Heart right ventricle (tissue), 16 donors: ENCODE measurements at regions not wholly inside any gene's neighbourhood (a gene's known extent, or its start where the extent isn't known, plus 50 kb on each side); places are given as distances from the start of the nearest gene placed in this dataset.

ENCODE experiments used
- ATAC-seq, 8 donors: fragments of 200-7000 bp; cut with Tn5 transposase; one replicate each; pipeline ENCODE4 v1.9.1; 2020; ENCODE audit warnings: mild to moderate bottlenecking in 8 of 8, moderate library complexity in 8 of 8, moderate number of reproducible peaks in 1 of 8
- DNase-seq, 2 donors: peaks; one replicate each; pipeline ENCODE4 v3.0.0-alpha.2; 2020
- H3K27ac ChIP-seq, 10 donors: fragments of 200-600 bp; sonication (generic) in 2 of 10; one replicate each; pipeline versions ENCODE4 v1.5.0 to v1.8.0; 2020 to 2022; ENCODE audit warnings: mild to moderate bottlenecking in 3 of 10
- H3K27me3 ChIP-seq, 7 donors: fragments of 200-600 bp; one replicate each; pipeline ENCODE4 v1.8.0; 2021 to 2022; ENCODE audit warnings: mild to moderate bottlenecking in 2 of 7
- H3K36me3 ChIP-seq, 9 donors: fragments of 200-600 bp; sonication (generic) in 1 of 9; one replicate each; pipeline versions ENCODE4 v1.5.0 to v1.8.0; 2020 to 2022; ENCODE audit warnings: mild to moderate bottlenecking in 2 of 9
- H3K4me1 ChIP-seq, 9 donors: fragments of 200-600 bp; sonication (generic) in 1 of 9; one replicate each; pipeline versions ENCODE4 v1.5.0 to v1.8.0; 2020 to 2022; ENCODE audit warnings: mild to moderate bottlenecking in 4 of 9
- H3K4me3 ChIP-seq, 10 donors: fragments of 200-600 bp; sonication (generic) in 2 of 10; one replicate each; pipeline versions ENCODE4 v1.5.0 to v1.8.0; 2020 to 2022; ENCODE audit warnings: mild to moderate bottlenecking in 7 of 10, moderate library complexity in 2 of 10
- H3K9me3 ChIP-seq, 11 donors: fragments of 200-600 bp in 10 of 11; sonication (generic) in 2 of 11; one replicate each; pipeline versions ENCODE4 v1.5.0 to v1.8.0; 2013 to 2022; ENCODE audit warnings: mild to moderate bottlenecking in 2 of 11, control low read depth in 1 of 11, moderate library complexity in 1 of 11
- WGBS, 2 donors: extraction: QIAGEN DNeasy Blood & Tissue Kit; methylation state at CpG; one replicate each; pipeline ENCODE4 v1.1.7; 2013; ENCODE audit warnings: inconsistent platforms in 1 of 2; 5-methylcytosine and 5-hydroxymethylcytosine counted together
- intact Hi-C, 10 donors: fragments of 100-400 bp; cut with DNase I; formaldehyde crosslinking; loops; one replicate each; pipeline versions ENCODE4 v1.11.1 to v1.14.2; 2022
- TF ChIP-seq, protein P1 (sequence below), 9 donors: fragments of 200-600 bp; sonication (generic) in 2 of 9; IDR thresholded peaks; one replicate each; pipeline versions ENCODE4 v1.5.0 to v1.8.0; 2021 to 2022; ENCODE audit warnings: antibody characterized with exemption in 9 of 9, mild to moderate bottlenecking in 5 of 9, moderate library complexity in 1 of 9
- donor health status: Arrhythmogenic right ventricular cardiomyopathy.
- donor health status: ischemic (EF 13 %, LVEDD 7.1; RV severe dilation, severe dysfunction).
- donor health status: healthy with polysubstance abuse.
- donor health status: DM: no; HTN: yes; CAD: no.
- donor health status: DM: no; HTN: no; CAD: no.
- donor health status: ischemic (EF 25% LVEDD 6.9; RV normal size, moderate dysfunction).
- donor health status: ischemic (EF 25% LVEDD 5.7; RV mildly dilated, moderate dysfunction).
- donor health status: healthy.
- donor health status: DM: yes; HTN: yes; CAD: no.
- donor health status: Ischemic cardiomyopathy.
- donor health status: ischemic (EF 35%, LVEDD 5.7; RV mildly dilated, moderate dysfunction).
- donor health status: nonischemic (EF 11% LVEDD 7.7; RV severe dilation, severe dysfunction).
- donor health status: DM: yes; HTN: yes; CAD: no.
- donor health status: PGD.
- donor health status: ischemic (EF 29% LVEDD 5.4; RV normal size, mild dysfunction).
- donor health status: nonischemic (EF 23%, LVEDD 6.1; RV moderate dilation, normal function).

- TF ChIP-seq, protein P1, sequence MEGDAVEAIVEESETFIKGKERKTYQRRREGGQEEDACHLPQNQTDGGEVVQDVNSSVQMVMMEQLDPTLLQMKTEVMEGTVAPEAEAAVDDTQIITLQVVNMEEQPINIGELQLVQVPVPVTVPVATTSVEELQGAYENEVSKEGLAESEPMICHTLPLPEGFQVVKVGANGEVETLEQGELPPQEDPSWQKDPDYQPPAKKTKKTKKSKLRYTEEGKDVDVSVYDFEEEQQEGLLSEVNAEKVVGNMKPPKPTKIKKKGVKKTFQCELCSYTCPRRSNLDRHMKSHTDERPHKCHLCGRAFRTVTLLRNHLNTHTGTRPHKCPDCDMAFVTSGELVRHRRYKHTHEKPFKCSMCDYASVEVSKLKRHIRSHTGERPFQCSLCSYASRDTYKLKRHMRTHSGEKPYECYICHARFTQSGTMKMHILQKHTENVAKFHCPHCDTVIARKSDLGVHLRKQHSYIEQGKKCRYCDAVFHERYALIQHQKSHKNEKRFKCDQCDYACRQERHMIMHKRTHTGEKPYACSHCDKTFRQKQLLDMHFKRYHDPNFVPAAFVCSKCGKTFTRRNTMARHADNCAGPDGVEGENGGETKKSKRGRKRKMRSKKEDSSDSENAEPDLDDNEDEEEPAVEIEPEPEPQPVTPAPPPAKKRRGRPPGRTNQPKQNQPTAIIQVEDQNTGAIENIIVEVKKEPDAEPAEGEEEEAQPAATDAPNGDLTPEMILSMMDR (IDR thresholded peaks at IDR 0.05) = no peak
- WGBS, 2 donors = 91 to 94% methylated on average over 5 of the region's 5 CpGs
- Histone ChIP-seq H3K4me3 (no peak overlapping the region), H3K9me3 (peaks cover 0 to 11% (median 0%) of the 10 kb centered on the region in 11 donors), H3K27ac (no peak overlapping the region), H3K36me3 (no peaks in the 10 kb centered on the region), H3K27me3 (no peaks in the 10 kb centered on the region), H3K4me1 (peaks cover 0 to 4% (median 0%) of the 10 kb centered on the region in 9 donors)
- DNase-seq = no peak
- ATAC-seq = no peak
- intact Hi-C loops = no loop called here
Measured at GRCh38 chr13:79874396-79875360, 393.7 kb downstream of the NDFIP2 start.

GRCh38 chr13:79871594-79871993 lies 390.6 kb downstream of the NDFIP2 start:
- H3K36me3 ChIP-seq = no peaks in the 10 kb centered on the region
- H3K4me3 ChIP-seq = no peak overlapping the region
- H3K9me3 ChIP-seq = peaks cover 0 to 5% (median 0%) of the 10 kb centered on the region in 11 donors
- no peak overlapping the region for H3K27ac ChIP-seq
- DNase-seq (no peak), ATAC-seq (no peak)
- H3K4me1 ChIP-seq = peaks cover 0 to 4% (median 0%) of the 10 kb centered on the region in 9 donors
- TF ChIP-seq, protein P1 (IDR thresholded peaks at IDR 0.05) = no peak
- intact Hi-C loops = no loop called here
- H3K27me3 ChIP-seq = no peaks in the 10 kb centered on the region

DNA sequence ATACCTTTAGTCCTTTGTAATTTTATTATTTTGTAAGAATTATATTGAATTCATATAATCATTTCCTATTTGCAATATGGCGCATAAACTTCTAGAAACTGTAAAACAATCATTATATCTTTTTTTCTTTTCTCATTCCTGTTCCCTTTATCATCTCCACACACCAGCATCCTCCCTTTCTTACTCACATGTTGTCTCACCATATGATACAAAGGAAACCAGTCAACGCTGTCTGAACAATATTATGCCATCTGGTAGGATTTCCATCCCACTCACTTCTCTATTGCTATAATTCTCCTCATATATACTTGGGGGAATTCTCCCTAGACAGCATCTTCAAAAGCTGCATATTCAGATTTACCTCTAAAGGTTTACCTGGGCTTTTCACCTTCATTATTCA lies 389.8 kb downstream of the NDFIP2 start:
- H3K9me3 ChIP-seq = no peaks in the 10 kb centered on the region
- no peak overlapping the region for H3K4me3 ChIP-seq
- H3K27me3 ChIP-seq = no peaks in the 10 kb centered on the region
- 91 to 92% methylated on average over 2 of the region's 2 CpGs for WGBS, 2 donors
- DNase-seq (no peak), ATAC-seq (no peak)
- no peak overlapping the region for H3K27ac ChIP-seq
- no peaks in the 10 kb centered on the region for H3K36me3 ChIP-seq
- intact Hi-C loops = no loop called here
- TF ChIP-seq, protein P1 (IDR thresholded peaks at IDR 0.05) = no peak
- H3K4me1 ChIP-seq = peaks cover 0 to 4% (median 0%) of the 10 kb centered on the region in 9 donors

- peak in 1 of 8 donors; percentile 37 for ATAC-seq
Measured at GRCh38 chr13:79870123-79870522, 389.2 kb downstream of the NDFIP2 start.

More at GRCh38 chr13:79870123-79870522, 389.2 kb downstream of the NDFIP2 start:
- DNase-seq = no peak
- no peaks in the 10 kb centered on the region for H3K9me3 ChIP-seq
- H3K4me3 ChIP-seq = no peak overlapping the region
- H3K27me3 ChIP-seq = no peaks in the 10 kb centered on the region
- no peak overlapping the region for H3K27ac ChIP-seq
- no peaks in the 10 kb centered on the region for H3K36me3 ChIP-seq
- H3K4me1 ChIP-seq = peaks cover 0 to 4% (median 0%) of the 10 kb centered on the region in 9 donors
- TF ChIP-seq, protein P1 (IDR thresholded peaks at IDR 0.05) = no peak
- intact Hi-C loops = no loop called here
